Medulla oblongata (tissue), 1 donor: ENCODE measurements at regions not wholly inside any gene's neighbourhood (a gene's known extent, or its start where the extent isn't known, plus 50 kb on each side); places are given as distances from the start of the nearest gene placed in this dataset.

Experiments
- DNase-seq: peaks from one replicate; pipeline ENCODE4 v3.0.0-alpha.2; 2015; ENCODE audit errors: extremely low spot score

- no peak for DNase-seq
Observed at GRCh38 chr10:129321727-129322126, 145.3 kb upstream of the MGMT start.

- DNase-seq, result no peak
Observed at GRCh38 chr10:129322933-129323820, 143.9 kb upstream of the MGMT start.

DNA sequence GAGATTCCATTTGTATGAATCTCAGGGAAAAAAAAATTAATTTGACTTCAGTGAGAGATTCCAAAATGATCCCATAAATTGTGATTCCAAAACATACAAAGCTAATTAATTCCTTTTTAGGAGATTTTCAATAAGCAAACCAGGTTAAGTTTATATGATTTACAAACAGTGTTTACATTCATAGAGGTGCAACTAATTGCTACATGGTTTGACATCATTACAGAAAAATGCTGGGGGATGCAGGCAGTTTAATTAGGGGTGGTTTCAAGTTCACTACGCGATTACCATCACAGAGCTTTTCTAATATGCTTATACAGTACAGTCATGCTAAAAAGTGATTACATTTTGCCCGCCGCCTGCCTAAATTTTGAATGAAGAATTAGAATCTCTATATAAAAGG lies 143.2 kb upstream of the MGMT start:
- no peak for DNase-seq

DNA sequence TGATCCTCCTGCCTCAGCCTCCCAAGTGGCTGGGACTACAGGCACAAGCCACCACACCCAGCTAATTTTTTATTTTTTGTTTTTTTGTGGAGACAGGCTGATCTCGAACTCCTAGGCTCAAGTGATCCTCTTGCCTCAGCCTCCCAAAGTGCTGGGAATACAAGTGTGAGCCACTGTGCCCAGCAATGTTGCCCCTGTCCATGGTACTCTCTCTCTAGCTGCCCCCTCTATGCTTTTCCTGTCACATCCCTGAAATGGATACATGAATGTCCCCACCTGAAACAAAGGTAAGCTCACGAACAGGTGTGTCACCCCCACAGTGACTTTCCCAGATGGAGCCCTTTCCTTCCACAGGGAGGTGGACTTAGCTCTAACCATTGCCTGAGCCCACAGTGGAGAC lies 141.1 kb upstream of the MGMT start:
- DNase-seq, result no peak

- DNase-seq, result no peak
Observed at GRCh38 chr10:129328546-129328945, 138.5 kb upstream of the MGMT start.

- DNase-seq, result no peak
Observed at GRCh38 chr10:129329385-129330055, 137.5 kb upstream of the MGMT start.

DNA sequence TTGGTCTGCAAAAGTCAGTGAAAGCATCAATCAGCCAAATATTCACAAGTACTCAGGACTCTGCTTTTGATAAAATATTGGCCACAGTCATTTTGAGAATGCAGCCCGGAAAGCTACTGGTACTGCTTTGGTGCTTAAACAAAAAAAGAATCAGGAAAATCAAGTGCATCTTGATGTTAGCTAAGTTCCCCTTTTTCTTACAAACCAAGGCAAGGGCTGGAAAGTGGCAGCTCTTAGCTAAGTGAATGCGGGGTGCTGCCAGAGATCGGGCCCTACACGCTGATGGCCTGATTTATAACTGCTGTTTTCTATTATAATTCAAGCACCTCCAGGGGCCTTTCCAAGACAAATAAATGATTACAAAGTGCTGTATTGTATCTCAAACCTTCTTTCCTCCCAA lies 136.8 kb upstream of the MGMT start:
- DNase-seq, result no peak

DNA sequence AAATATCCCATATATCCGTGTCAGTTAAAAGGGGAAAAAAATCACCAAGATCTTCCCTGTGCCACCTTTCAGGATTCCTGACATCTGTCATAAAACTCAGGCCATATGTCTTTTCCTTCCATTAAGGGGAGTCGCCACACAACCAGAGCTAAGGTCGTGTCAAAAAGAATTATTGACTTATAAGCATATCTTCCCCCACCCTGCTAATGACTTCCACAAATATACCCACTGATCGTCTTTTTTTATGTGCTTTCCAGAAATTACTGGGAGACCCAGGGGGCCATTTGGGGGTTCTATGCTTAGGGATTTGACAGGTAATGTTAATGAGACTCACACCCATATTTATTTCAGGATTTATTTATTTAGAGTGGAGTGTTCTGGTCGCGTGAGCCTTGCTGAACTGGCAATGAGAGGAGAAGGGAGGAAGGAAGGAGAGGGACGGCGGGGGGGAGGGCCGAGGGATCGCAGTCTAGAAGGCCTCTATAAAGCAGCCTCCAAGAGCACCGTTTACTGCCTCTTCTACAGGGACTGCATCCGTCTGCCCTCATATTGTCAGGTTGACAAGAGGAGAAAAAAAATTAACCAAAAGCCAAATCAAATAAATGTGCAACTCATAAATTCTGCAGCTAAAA lies 135.7 kb upstream of the MGMT start:
- no peak for DNase-seq

- DNase-seq, result no peak
Observed at GRCh38 chr10:129331839-129332220, 135.2 kb upstream of the MGMT start.

- DNase-seq, result no peak
Observed at GRCh38 chr10:129332476-129332875, 134.6 kb upstream of the MGMT start.

DNA sequence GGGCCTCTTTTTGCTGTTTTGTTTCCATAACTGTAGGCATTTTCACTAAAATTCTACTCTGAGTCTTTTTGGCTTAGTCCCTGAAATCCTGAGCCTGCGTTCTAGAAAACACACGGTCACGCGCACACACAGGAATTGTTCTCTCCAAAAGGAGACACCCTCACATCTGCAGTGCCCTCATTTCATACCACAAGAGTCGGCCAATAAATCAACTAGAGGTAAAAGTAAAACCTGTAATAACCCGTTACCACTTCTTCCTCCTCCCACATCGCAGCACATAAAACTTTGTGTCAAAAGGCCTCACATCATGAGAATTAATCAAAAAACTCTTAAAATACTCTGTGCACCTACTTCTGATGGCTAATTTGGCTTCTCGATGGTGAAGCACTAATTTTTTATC lies 133.3 kb upstream of the MGMT start:
- DNase-seq, result no peak

GRCh38 chr10:129334266-129334665 lies 132.8 kb upstream of the MGMT start:
- DNase-seq, result no peak

- DNase-seq, result no peak
Observed at GRCh38 chr10:129335396-129335795, 131.6 kb upstream of the MGMT start.

- no peak for DNase-seq
Observed at GRCh38 chr10:129335942-129336341, 131.1 kb upstream of the MGMT start.

- no peak for DNase-seq
Observed at GRCh38 chr10:129339191-129339590, 127.8 kb upstream of the MGMT start.

GRCh38 chr10:129339841-129340240 lies 127.2 kb upstream of the MGMT start:
- no peak for DNase-seq

- DNase-seq, result no peak
Observed at GRCh38 chr10:129341087-129341486, 126.0 kb upstream of the MGMT start.

DNA sequence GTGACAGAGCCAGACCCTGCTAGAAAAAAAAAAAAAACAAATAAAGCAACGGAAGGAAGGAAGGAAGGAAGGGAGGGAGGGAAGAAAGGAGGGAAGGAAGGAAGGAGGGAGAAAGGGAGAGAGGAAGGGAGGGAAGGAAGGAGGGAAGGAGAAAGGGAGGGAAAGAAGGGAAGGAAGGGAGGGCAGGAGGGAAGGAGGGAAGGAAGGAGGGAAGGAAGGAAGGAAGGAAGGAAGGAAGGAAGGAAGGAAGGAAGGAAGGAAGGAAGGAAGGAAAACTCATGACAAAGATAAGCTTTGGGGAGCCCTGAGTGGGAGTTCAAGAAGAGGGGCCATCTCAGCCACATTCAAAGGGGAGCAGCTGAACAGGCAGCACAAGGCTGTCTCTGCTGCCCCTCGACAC lies 124.7 kb upstream of the MGMT start:
- DNase-seq, result no peak

DNA sequence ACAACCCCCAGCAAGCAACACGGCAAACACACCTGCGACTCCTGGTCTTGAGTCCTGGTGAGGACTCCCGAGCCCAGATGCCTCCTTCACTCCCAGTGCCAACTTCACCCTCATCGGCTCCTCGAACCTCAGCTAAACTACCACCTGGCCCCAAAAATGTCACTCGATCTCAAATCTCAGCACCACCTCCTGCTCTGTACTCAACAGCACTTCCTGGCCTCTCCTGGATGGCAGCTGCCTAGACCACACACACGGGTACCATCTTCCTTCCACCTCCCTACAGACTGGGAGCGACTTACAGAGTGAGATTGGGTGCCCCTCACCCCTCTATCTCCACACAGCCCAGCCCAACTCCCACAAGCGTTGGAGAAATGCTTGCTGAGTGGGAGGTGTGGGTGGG lies 123.9 kb upstream of the MGMT start:
- DNase-seq, result no peak

- DNase-seq, result no peak
Observed at GRCh38 chr10:129344103-129344502, 122.9 kb upstream of the MGMT start.

GRCh38 chr10:129344731-129345355 lies 122.2 kb upstream of the MGMT start:
- no peak for DNase-seq

DNA sequence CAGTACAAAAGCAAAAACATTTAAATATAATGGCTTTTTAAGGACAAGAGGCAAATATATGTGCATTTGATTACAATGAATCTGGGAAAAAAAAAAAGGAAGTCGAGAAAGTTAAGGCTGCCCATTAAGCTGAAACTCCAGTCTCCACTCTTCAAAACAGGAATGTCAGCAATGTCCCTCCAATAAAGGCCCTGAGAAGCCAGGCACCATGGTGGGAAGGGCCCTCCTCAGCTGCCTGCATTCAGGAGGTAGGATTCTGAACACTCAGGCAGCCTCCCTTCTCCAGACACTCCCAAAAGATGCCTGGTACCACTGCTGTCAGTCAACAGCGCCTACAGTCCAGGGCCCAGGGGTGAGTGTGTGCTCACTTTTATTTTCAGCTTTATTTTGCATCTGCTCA lies 121.3 kb upstream of the MGMT start:
- no peak for DNase-seq
